ENCODE measurements at regions not wholly inside any gene's neighbourhood (a gene's known extent, or its start where the extent isn't known, plus 50 kb on each side); places are given as distances from the start of the nearest gene placed in this dataset.
"Not testable (repeated sequence)": the region's sequence is repeated elsewhere in the genome, so short reads cannot be mapped to it uniquely, and the experiment has no call there.

DNA sequence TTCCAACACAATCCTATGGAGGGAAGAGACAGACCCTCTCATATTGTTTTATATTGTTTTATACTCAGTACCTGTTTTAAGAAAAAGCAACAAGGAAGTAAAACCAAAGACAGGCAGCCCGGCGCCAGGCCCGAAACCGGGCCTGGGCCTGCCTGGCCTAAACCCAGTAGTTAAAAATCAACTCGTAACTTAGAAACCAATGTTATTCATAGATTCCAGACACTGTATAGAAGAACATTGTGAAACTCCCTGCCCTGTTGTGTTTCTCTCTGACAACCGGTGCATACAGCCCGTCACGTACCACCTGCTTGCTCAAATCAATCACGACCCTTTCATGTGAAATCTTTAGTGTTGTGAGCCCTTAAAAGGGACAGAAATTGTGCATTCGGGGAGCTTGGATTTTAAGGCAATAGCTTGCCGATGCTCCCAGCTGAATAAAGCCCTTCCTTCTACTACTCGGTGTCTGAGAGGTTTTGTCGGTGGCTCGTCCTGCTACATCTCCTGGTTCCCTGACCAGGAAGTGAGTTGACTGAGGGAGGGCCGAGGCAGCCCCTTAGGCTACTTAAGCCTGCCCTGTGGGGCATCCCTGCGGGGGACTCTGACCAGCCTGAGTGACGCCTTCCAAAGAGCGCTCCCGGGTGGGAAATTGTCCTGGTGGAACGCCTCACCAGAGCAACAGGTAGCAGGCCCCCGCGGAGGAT lies 83.5 kb upstream of the ADGRA3 start:
- not testable (repeated sequence) for H3K79me2 ChIP-seq (ENCODE audit: control insufficient read depth, insufficient read depth, low read length); H3K36me3 ChIP-seq (ENCODE audit: control insufficient read depth in 2 of 2, insufficient read depth in 2 of 2, low read length in 1 of 2)
- CTCF ChIA-PET, result interaction anchor here (2.4 kb wide), 1 partner anchor 121 kb away, joined by 7 read pairs; no protein-coding TSS in a partner anchor

GRCh38 chr4:22599929-22600432 lies 84.1 kb upstream of the ADGRA3 start:
- DNase-seq (ENCODE audit: low read depth, low spot score); H3K27me3 ChIP-seq (replicated peaks in 1 of 2; ENCODE audit: control insufficient read depth in 2 of 2, insufficient read depth in 2 of 2, low read length in 1 of 2); H2AFZ ChIP-seq (ENCODE audit: control insufficient read depth, low read depth, low read length); H3K36me3 ChIP-seq (ENCODE audit: control insufficient read depth in 2 of 2, insufficient read depth in 2 of 2, low read length in 1 of 2); H3K4me1 ChIP-seq (ENCODE audit: control insufficient read depth, insufficient read depth, low read length); H4K20me1 ChIP-seq (ENCODE audit: control insufficient read depth, insufficient read depth); in situ Hi-C loops (cut with MboI); H3K9me3 ChIP-seq (replicated peaks; ENCODE audit: control insufficient read depth, insufficient read depth, low read length); ATAC-seq; H3K9ac ChIP-seq (ENCODE audit: control insufficient read depth, insufficient read depth, low read length); H3K27ac ChIP-seq (ENCODE audit: control insufficient read depth, insufficient read depth); H3K4me2 ChIP-seq (ENCODE audit: control insufficient read depth, insufficient read depth); H3K4me3 ChIP-seq; H3K79me2 ChIP-seq (ENCODE audit: control insufficient read depth, insufficient read depth, low read length); FAIRE-seq: not testable (repeated sequence)
- RAD21 ChIA-PET (ENCODE audit: unreplicated experiment), result interaction anchor here (1.1 to 3.2 kb wide), 4 partner anchors 98 to 122 kb away, joined by 3 to 15 read pairs (median 8); no protein-coding TSS in a partner anchor
- TF ChIP-seq MLLT1 (IDR thresholded peaks at IDR 0.05) (peak; percentile 98), BHLHE40 (IDR thresholded peaks at IDR 0.05; ENCODE audit: borderline replicate concordance in 1 of 2, low read depth in 2 of 2, low read length in 1 of 2) (peak in 1 of 2 experiments; percentile 9; a peak in 1 of 4 replicates)
- intact Hi-C loops (cut with micrococcal nuclease; ENCODE audit: unreplicated experiment), result loop anchor here (5.0 kb wide), 3 partner anchors 83 to 118 kb away; partner anchors contain the start of gene ADGRA3
- TSS peak; percentile 61 for BruUV-seq (replicated peaks)
- SMC1A ChIA-PET (ENCODE audit: uncharacterized antibody, unreplicated experiment), result interaction anchor here (1.1 to 4.1 kb wide), 7 partner anchors 93 to 190 kb away, joined by 3 to 23 read pairs (median 12); no protein-coding TSS in a partner anchor
- POLR2A ChIA-PET, result interaction anchor here (0.7 to 1.0 kb wide), 2 partner anchors 112 to 139 kb away, joined by 3 read pairs; no protein-coding TSS in a partner anchor
- WGBS (ENCODE audit: insufficient coverage, insufficient replicate concordance, low lambda C conversion rate, missing lambda C conversion rate), result 36% methylated on average over 8 of the region's 8 CpGs
- CTCF ChIA-PET, result interaction anchor here (1.1 to 2.4 kb wide), 2 partner anchors 116 to 122 kb away, joined by 3 to 7 read pairs; no protein-coding TSS in a partner anchor

More for the DNA sequence above, 83.5 kb upstream of the ADGRA3 start:
- H3K4me3 ChIP-seq; H4K20me1 ChIP-seq (ENCODE audit: control insufficient read depth, insufficient read depth); H3K4me1 ChIP-seq (ENCODE audit: control insufficient read depth, insufficient read depth, low read length); H2AFZ ChIP-seq (ENCODE audit: control insufficient read depth, low read depth, low read length); in situ Hi-C loops (cut with MboI); H3K27ac ChIP-seq (ENCODE audit: control insufficient read depth, insufficient read depth); H3K9ac ChIP-seq (ENCODE audit: control insufficient read depth, insufficient read depth, low read length); H3K4me2 ChIP-seq (ENCODE audit: control insufficient read depth, insufficient read depth); POLR2A ChIA-PET; H3K27me3 ChIP-seq (replicated peaks in 1 of 2; ENCODE audit: control insufficient read depth in 2 of 2, insufficient read depth in 2 of 2, low read length in 1 of 2); FAIRE-seq; BruUV-seq (replicated peaks); DNase-seq (ENCODE audit: low read depth, low spot score); H3K9me3 ChIP-seq (replicated peaks; ENCODE audit: control insufficient read depth, insufficient read depth, low read length): not testable (repeated sequence)
- intact Hi-C loops (cut with micrococcal nuclease; ENCODE audit: unreplicated experiment), result loop anchor here (5.0 kb wide), 3 partner anchors 82 to 117 kb away; partner anchors contain the start of gene ADGRA3
- ChIA-PET SMC1A (ENCODE audit: uncharacterized antibody, unreplicated experiment) (interaction anchor here (0.7 to 4.1 kb wide), 7 partner anchors 92 to 181 kb away, joined by 3 to 21 read pairs (median 4); no protein-coding TSS in a partner anchor), RAD21 (ENCODE audit: unreplicated experiment) (interaction anchor here (1.4 kb wide), 2 partner anchors 92 to 98 kb away, joined by 3 to 7 read pairs; no protein-coding TSS in a partner anchor)
- WGBS (ENCODE audit: insufficient coverage, insufficient replicate concordance, low lambda C conversion rate, missing lambda C conversion rate), result 62% methylated on average over 22 of the region's 22 CpGs
- TF ChIP-seq IKZF2 (IDR thresholded peaks at IDR 0.05) (peak in 1 of 2 experiments; percentile 9; a peak in 1 of 4 replicates), GATAD2B (conservative IDR thresholded peaks at IDR 0.05; ENCODE audit: low read depth) (peak; percentile 21; the same call in 1 of the 2 replicates), LARP7 (IDR thresholded peaks at IDR 0.05) (0 out of 2 replicates have a peak, but pooled peaks have one; percentile 53), SMAD1 (IDR thresholded peaks at IDR 0.05; ENCODE audit: low read depth, partially characterized antibody) (peak; percentile 42), IKZF1 (conservative IDR thresholded peaks at IDR 0.05) (peak; percentile 63)
- ATAC-seq, result peak; percentile 43

Data from GM12878 (cell line).